ENCODE measurements at regions not wholly inside any gene's neighbourhood (a gene's known extent, or its start where the extent isn't known, plus 50 kb on each side); places are given as distances from the start of the nearest gene placed in this dataset.

GRCh38 chr14:54129850-54130640 is 173.4 kb upstream of the BMP4 start:
- no peaks in the 10 kb centered on the region for H3K4me1 Mint-ChIP-seq
- no peaks in the 10 kb centered on the region for H3K36me3 Mint-ChIP-seq
- no peak overlapping the region for H3K27ac Mint-ChIP-seq
- no peak for DNase-seq
- no peaks in the 10 kb centered on the region for H3K27me3 Mint-ChIP-seq
- no peak overlapping the region for H3K4me3 Mint-ChIP-seq
- no peaks in the 10 kb centered on the region for H3K9me3 Mint-ChIP-seq

DNA sequence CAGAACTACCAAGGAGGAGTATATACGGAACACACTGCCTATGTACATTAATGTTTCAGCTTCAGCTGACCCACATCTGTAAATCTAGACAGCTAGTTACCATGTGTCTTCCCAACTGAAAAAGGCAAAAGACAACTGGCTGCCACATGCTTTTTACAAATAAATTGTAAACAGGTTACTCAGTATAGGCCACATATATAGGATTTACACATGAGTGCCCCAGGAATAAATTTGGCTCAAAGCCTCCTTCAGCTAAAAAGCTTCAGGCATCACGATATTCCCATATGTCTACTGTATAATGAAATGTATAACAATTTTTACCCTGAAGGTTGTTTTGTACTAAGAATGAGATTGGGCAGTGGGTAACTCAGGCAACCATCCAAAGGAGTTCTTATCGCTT is 175.9 kb upstream of the BMP4 start:
- Mint-ChIP-seq H3K4me3 (no peak overlapping the region), H3K27me3 (no peaks in the 10 kb centered on the region), H3K9me3 (no peaks in the 10 kb centered on the region), H3K4me1 (no peaks in the 10 kb centered on the region), H3K27ac (no peak overlapping the region), H3K36me3 (no peaks in the 10 kb centered on the region)
- DNase-seq, result no peak

DNA sequence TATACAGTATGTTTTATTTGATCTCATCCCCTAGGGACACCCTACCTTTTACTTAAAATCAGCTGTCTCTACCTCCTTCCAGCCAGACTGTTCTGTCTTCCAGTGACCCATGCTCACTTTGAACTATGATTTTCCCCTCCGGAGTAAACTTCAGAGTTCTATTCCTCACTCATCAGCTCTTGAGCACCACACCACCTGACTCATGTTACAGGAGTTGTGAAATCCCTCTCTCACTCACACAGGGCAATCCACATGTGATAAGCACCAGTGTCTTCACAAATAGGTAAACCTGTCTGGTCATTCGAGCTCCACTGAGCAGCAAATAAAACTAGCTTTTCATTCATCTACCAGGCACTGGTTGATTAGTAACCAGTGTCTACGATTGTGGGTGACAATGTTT is 177.3 kb upstream of the BMP4 start:
- Mint-ChIP-seq H3K27ac (no peak overlapping the region), H3K9me3 (no peaks in the 10 kb centered on the region), H3K27me3 (no peaks in the 10 kb centered on the region), H3K36me3 (no peaks in the 10 kb centered on the region), H3K4me1 (no peaks in the 10 kb centered on the region), H3K4me3 (no peak overlapping the region)
- DNase-seq, result no peak

GRCh38 chr14:54135804-54136280 is 179.2 kb upstream of the BMP4 start:
- Mint-ChIP-seq H3K9me3 (no peaks in the 10 kb centered on the region), H3K36me3 (no peaks in the 10 kb centered on the region), H3K27me3 (no peaks in the 10 kb centered on the region), H3K27ac (no peak overlapping the region), H3K4me3 (no peak overlapping the region), H3K4me1 (no peaks in the 10 kb centered on the region)
- no peak for DNase-seq

- H3K4me1 Mint-ChIP-seq, result no peaks in the 10 kb centered on the region
- peaks cover 2% of the 10 kb centered on the region for H3K27me3 Mint-ChIP-seq
- H3K9me3 Mint-ChIP-seq, result no peaks in the 10 kb centered on the region
- no peaks in the 10 kb centered on the region for H3K36me3 Mint-ChIP-seq
- H3K27ac Mint-ChIP-seq, result no peak overlapping the region
- no peak overlapping the region for H3K4me3 Mint-ChIP-seq
- DNase-seq, result no peak
Measured at GRCh38 chr14:54136894-54137613, 180.4 kb upstream of the BMP4 start.

GRCh38 chr14:54137614-54137961 is 181.0 kb upstream of the BMP4 start:
- Mint-ChIP-seq H3K27ac (no peak overlapping the region), H3K27me3 (peaks cover 5% of the 10 kb centered on the region), H3K36me3 (no peaks in the 10 kb centered on the region), H3K9me3 (no peaks in the 10 kb centered on the region), H3K4me1 (no peaks in the 10 kb centered on the region), H3K4me3 (no peak overlapping the region)
- no peak for DNase-seq

- Mint-ChIP-seq H3K27ac (no peak overlapping the region), H3K36me3 (no peaks in the 10 kb centered on the region), H3K4me3 (no peak overlapping the region), H3K4me1 (no peaks in the 10 kb centered on the region), H3K27me3 (peaks cover 5% of the 10 kb centered on the region), H3K9me3 (no peaks in the 10 kb centered on the region)
- DNase-seq, result no peak
Measured at GRCh38 chr14:54138024-54138353, 181.4 kb upstream of the BMP4 start.

DNA sequence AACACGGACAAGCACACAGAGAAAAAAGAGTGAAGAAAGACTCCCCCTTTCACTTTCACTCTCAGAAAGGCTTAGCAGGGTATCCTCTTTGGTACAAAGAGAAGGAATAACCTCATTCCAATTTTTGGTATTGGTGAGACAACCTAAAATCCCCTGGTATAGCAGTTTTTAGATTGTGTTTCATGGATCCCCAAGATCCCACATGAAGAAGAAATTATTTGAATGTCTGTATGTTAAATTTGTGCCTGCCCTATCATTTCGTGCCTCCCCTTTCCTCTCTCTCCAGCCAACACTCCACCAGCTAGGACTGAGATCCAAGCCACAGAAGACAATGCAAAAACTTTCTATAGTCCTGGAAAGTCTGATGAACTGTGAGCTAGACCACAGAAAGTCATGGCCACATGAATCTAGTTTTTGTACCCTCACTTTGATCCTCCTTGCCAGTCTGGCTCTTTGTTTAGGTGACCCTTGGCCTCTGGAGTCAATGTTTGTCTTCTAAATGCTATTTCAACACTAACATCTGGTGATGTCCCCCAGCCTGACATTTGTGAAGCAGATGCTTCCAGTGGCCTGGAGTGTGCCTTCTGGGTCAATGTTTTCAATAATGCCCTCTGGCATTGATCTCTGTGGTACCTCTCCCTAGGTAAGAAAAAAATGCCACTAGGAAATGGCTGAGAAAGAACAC is 181.9 kb upstream of the BMP4 start:
- Mint-ChIP-seq H3K27ac (no peak overlapping the region), H3K27me3 (peaks cover 5% of the 10 kb centered on the region), H3K4me3 (no peak overlapping the region), H3K4me1 (no peaks in the 10 kb centered on the region), H3K36me3 (no peaks in the 10 kb centered on the region), H3K9me3 (no peaks in the 10 kb centered on the region)
- DNase-seq, result no peak

- no peak for DNase-seq
- Mint-ChIP-seq H3K36me3 (no peaks in the 10 kb centered on the region), H3K27ac (no peak overlapping the region)
Measured at GRCh38 chr14:54140551-54140950, 183.9 kb upstream of the BMP4 start.

GRCh38 chr14:54146601-54147000 is 190.0 kb upstream of the BMP4 start:
- peaks cover 8% of the 10 kb centered on the region for H3K27me3 Mint-ChIP-seq
- H3K9me3 Mint-ChIP-seq, result peaks cover 14% of the 10 kb centered on the region
- H3K4me1 Mint-ChIP-seq, result no peaks in the 10 kb centered on the region
- H3K36me3 Mint-ChIP-seq, result no peaks in the 10 kb centered on the region
- DNase-seq, result no peak
- H3K4me3 Mint-ChIP-seq, result no peak overlapping the region
- H3K27ac Mint-ChIP-seq, result no peak overlapping the region

More at GRCh38 chr14:54140551-54140950, 183.9 kb upstream of the BMP4 start:
- no peaks in the 10 kb centered on the region for H3K9me3 Mint-ChIP-seq
- H3K27me3 Mint-ChIP-seq, result peaks cover 5% of the 10 kb centered on the region
- no peak overlapping the region for H3K4me3 Mint-ChIP-seq
- no peaks in the 10 kb centered on the region for H3K4me1 Mint-ChIP-seq

- peaks cover 4% of the 10 kb centered on the region for H3K27me3 Mint-ChIP-seq
- no peak overlapping the region for H3K4me3 Mint-ChIP-seq
- H3K27ac Mint-ChIP-seq, result no peak overlapping the region
- no peaks in the 10 kb centered on the region for H3K36me3 Mint-ChIP-seq
- peaks cover 14% of the 10 kb centered on the region for H3K9me3 Mint-ChIP-seq
- no peak for DNase-seq
- H3K4me1 Mint-ChIP-seq, result no peaks in the 10 kb centered on the region
Measured at GRCh38 chr14:54147282-54147681, 190.7 kb upstream of the BMP4 start.

DNA sequence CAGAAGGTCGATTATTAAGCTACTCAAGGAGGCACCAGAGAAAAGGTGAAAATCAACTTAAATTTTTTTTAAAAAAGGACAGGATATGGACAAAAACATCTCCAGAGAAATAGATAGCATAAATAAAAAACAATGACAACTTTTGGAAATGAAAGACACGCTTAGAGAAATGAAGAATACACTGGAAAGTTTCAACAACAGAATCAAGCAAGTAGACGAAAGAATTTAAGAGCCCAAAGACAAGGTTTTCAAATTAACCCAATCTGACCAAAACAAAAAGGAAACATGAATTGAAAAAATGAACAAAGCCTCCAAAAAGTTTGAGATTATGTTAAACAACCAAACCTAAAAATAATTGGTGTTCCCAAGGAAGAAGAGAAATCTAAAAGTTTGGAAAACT is 191.1 kb upstream of the BMP4 start:
- H3K4me3 Mint-ChIP-seq, result no peak overlapping the region
- peaks cover 14% of the 10 kb centered on the region for H3K9me3 Mint-ChIP-seq
- DNase-seq, result no peak
- no peaks in the 10 kb centered on the region for H3K36me3 Mint-ChIP-seq
- no peaks in the 10 kb centered on the region for H3K4me1 Mint-ChIP-seq
- H3K27me3 Mint-ChIP-seq, result peaks cover 3% of the 10 kb centered on the region
- H3K27ac Mint-ChIP-seq, result no peak overlapping the region

- H3K36me3 Mint-ChIP-seq, result no peaks in the 10 kb centered on the region
- peaks cover 3% of the 10 kb centered on the region for H3K27me3 Mint-ChIP-seq
- no peak overlapping the region for H3K27ac Mint-ChIP-seq
- DNase-seq, result no peak
- H3K4me3 Mint-ChIP-seq, result no peak overlapping the region
- H3K9me3 Mint-ChIP-seq, result peaks cover 14% of the 10 kb centered on the region
- H3K4me1 Mint-ChIP-seq, result no peaks in the 10 kb centered on the region
Measured at GRCh38 chr14:54148251-54148650, 191.6 kb upstream of the BMP4 start.

DNA sequence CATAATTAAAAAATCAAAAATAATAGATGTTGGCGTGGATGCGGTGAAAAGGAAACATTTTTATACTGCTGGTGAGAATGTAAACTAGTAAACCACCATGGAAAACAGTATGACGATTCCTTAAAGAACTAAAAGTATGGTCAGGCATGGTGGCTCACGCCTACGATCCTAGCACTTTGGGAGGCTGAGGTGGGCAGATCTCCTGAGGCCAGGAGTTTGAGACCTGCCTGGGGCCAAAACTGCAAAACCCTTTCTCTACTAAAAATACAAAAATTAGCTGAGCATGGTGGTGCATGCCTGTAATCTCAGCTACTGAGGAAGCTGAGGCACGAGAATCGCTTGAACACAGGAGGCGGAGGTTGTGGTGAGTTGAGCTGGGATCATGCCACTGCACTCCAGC is 195.7 kb upstream of the BMP4 start:
- Mint-ChIP-seq H3K27me3 (peaks cover 3% of the 10 kb centered on the region), H3K4me3 (no peak overlapping the region), H3K9me3 (peaks cover 14% of the 10 kb centered on the region), H3K27ac (no peak overlapping the region), H3K4me1 (no peaks in the 10 kb centered on the region), H3K36me3 (no peaks in the 10 kb centered on the region)
- DNase-seq, result no peak

DNA sequence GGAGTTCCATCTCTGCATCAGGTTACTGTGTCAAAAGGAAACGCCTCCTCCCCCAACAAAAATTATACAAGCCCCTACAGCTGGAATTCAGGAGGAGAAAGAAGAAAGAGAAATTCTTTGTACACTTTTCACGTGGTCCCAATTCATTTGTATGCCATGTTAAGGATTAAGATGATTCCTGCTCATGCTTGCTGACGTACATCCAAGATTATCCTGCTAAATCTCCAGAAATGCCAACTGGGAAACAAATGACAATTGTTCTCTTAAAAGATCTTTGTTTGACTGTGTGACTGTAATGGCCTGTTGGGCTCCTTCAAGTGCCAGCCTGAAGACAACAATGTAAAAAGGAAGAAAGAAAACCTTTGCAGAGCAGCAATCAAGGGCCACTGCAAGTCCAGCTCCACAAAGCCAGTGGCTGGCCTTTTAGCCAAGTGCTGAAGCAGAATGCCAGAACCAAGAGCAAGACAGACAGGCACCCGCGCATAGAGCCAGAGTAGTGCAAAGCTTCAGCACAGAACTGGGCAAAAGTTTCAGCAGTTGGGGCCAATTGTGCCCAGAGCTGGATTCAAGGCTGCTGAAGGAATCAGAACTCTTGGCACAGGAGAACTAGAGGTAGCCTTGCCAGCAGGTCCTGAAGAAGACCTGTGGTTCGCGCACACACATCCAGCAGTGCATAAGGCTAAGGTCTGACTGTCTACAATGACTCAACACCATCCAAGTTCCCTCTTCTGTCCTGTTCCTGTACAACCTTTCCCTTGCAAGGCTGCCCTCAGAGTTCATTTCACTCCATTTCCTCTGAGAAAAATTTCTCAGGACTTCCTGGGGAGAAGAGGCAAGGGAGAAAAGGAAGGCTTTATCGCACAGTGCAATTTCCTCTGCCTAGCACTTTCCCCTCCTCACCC is 209.7 kb upstream of the BMP4 start:
- Mint-ChIP-seq H3K9me3 (no peaks in the 10 kb centered on the region), H3K36me3 (no peaks in the 10 kb centered on the region), H3K27me3 (peaks cover 42% of the 10 kb centered on the region), H3K4me1 (peaks cover 7% of the 10 kb centered on the region), H3K4me3 (no peak overlapping the region), H3K27ac (no peak overlapping the region)
- no peak for DNase-seq

All from activated naive CD8-positive, alpha-beta T cell treated with anti-CD3 and anti-CD28 coated beads for 36 hours (primary cell).